HCT116 (cell line): ENCODE measurements at regions not wholly inside any gene's neighbourhood (a gene's known extent, or its start where the extent isn't known, plus 50 kb on each side); places are given as distances from the start of the nearest gene placed in this dataset.

ENCODE experiments used
- ATAC-seq: fragments of 200-7000 bp; cut with Tn5 transposase; 2 replicates; pipeline ENCODE4 v1.9.1; 2020; ENCODE audit warnings: mild to moderate bottlenecking, moderate library complexity
- BruUV-seq: library from RNA; stranded (reverse); fragments of 400-500 nt; replicated peaks from 2 replicates; lab custom pipeline; 2021; lab: Mats Ljungman, UMichigan
- CTCF ChIA-PET: fragments of 300-600 bp; sonication (Branson Sonifier 250); formaldehyde crosslinking; loops from one replicate; lab custom pipeline; 2021; ENCODE audit warnings: antibody characterized with exemption; lab: Charles Lee
- POLR2A ChIA-PET: fragments of 300-600, 350-600 bp; sonication (Branson Sonifier 250); formaldehyde crosslinking; loops from one replicate; lab custom pipeline; 2021; ENCODE audit warnings: antibody characterized with exemption; lab: Charles Lee
- RAD21 ChIA-PET, 2 experiments: fragments of 300-600 bp; sonication (Branson Sonifier 250); formaldehyde crosslinking; loops; one replicate each; lab custom pipeline; 2023; ENCODE audit warnings: low total read pairs in 2 of 2; ENCODE audit not compliant: uncharacterized antibody in 2 of 2, unreplicated experiment in 2 of 2, low non-redundant PET in 1 of 2; lab: Charles Lee
- DNase-seq: peaks from one replicate; pipeline ENCODE4 v3.0.0-alpha.2; 2010; ENCODE audit warnings: low read depth, low spot score
- H2AFZ ChIP-seq: fragments of 200-600 bp; shearing (Covaris generic), sonication (generic); 2 replicates; pipeline ENCODE4 v1.6.1; 2017; ENCODE audit warnings: low read depth, mixed run types, mixed read lengths, antibody characterized with exemption, low read length; ENCODE audit not compliant: poor library complexity, severe bottlenecking
- H3K27ac ChIP-seq: 2 replicates; pipeline ENCODE4 v1.5.1; 2012; ENCODE audit warnings: low read depth, low read length
- H3K27me3 ChIP-seq: fragments of 200-600 bp; sonication (generic); 2 replicates; pipeline ENCODE4 v1.6.1; 2016; ENCODE audit warnings: mixed run types, low read length, mixed read lengths; ENCODE audit not compliant: insufficient read depth
- H3K36me3 ChIP-seq, 2 experiments: fragments of 200-500 bp in 1 of 2; fragments of 200-600 bp in 1 of 2; sonication (Bioruptor generic) in 1 of 2; sonication (generic) in 1 of 2; 2 replicates each; pipeline versions ENCODE4 v1.5.1 to v1.6.1; 2014 to 2016; ENCODE audit warnings: low read length in 2 of 2, inconsistent platforms in 1 of 2, mixed read lengths in 1 of 2, mixed run types in 1 of 2; ENCODE audit not compliant: insufficient read depth in 2 of 2, control insufficient read depth in 1 of 2
- H3K4me1 ChIP-seq, 2 experiments: fragments of 200-600 bp in 1 of 2; sonication (generic) in 1 of 2; 2 replicates each; pipeline versions ENCODE4 v1.5.1 to v1.6.1; 2012 to 2017; ENCODE audit warnings: low read length in 2 of 2, inconsistent platforms in 1 of 2, mild to moderate bottlenecking in 1 of 2, mixed read lengths in 1 of 2, mixed run types in 1 of 2, moderate library complexity in 1 of 2; ENCODE audit not compliant: insufficient read depth in 2 of 2, control insufficient read depth in 1 of 2
- H3K4me2 ChIP-seq: fragments of 200-600 bp; sonication (generic); 2 replicates; pipeline ENCODE4 v1.6.1; 2017; ENCODE audit warnings: mixed run types, low read length, mixed read lengths
- H3K4me3 ChIP-seq, 2 experiments: fragments of 200-600 bp in 1 of 2; sonication (generic) in 1 of 2; replicated peaks in 1 of 2; 2 replicates each; pipeline ENCODE4 v1.5.1; 2011 to 2016; ENCODE audit warnings: low read length in 2 of 2, control low read depth in 1 of 2, low read depth in 1 of 2, mild to moderate bottlenecking in 1 of 2, mixed read lengths in 1 of 2, mixed run types in 1 of 2
- H3K79me2 ChIP-seq: fragments of 200-600 bp; sonication (generic); 2 replicates; pipeline ENCODE4 v1.6.1; 2017; ENCODE audit warnings: mild to moderate bottlenecking, mixed run types, low read length, moderate library complexity, mixed read lengths; ENCODE audit not compliant: insufficient read depth
- H3K9ac ChIP-seq: fragments of 200-600 bp; sonication (generic); 2 replicates; pipeline ENCODE4 v1.6.1; 2016; ENCODE audit warnings: low read length, mixed read lengths
- H3K9me2 ChIP-seq: fragments of 200-600 bp; sonication (generic), shearing (Covaris generic); 2 replicates; pipeline ENCODE4 v1.6.1; 2017; ENCODE audit warnings: mixed run types, mild to moderate bottlenecking, moderate library complexity; ENCODE audit not compliant: insufficient read depth
- H3K9me3 ChIP-seq, 2 experiments: fragments of 200-500 bp in 1 of 2; fragments of 200-600 bp in 1 of 2; sonication (Bioruptor generic) in 1 of 2; sonication (generic) in 1 of 2; 2 replicates each; pipeline ENCODE4 v1.6.1; 2014 to 2017; ENCODE audit warnings: low read length in 2 of 2, mixed read lengths in 2 of 2, inconsistent platforms in 1 of 2, low read depth in 1 of 2, mild to moderate bottlenecking in 1 of 2, mixed run types in 1 of 2, moderate library complexity in 1 of 2; ENCODE audit not compliant: control insufficient read depth in 1 of 2, insufficient read depth in 1 of 2
- H4K20me1 ChIP-seq: fragments of 200-600 bp; sonication (generic), shearing (Covaris generic); 2 replicates; pipeline ENCODE4 v1.6.1; 2017; ENCODE audit warnings: mixed run types, mild to moderate bottlenecking, moderate library complexity; ENCODE audit not compliant: insufficient read depth
- CBX3 ChIP-seq: IDR thresholded peaks from 2 replicates; pipeline ENCODE4 v1.6.1; 2012; ENCODE audit warnings: low read depth
- CEBPB ChIP-seq: IDR thresholded peaks from 2 replicates; pipeline ENCODE4 v1.6.1; 2012; ENCODE audit warnings: low read depth
- ELF1 ChIP-seq: IDR thresholded peaks from 2 replicates; pipeline ENCODE4 v1.6.1; 2012; ENCODE audit warnings: low read depth, borderline replicate concordance
- FOSL1 ChIP-seq: IDR thresholded peaks from 2 replicates; pipeline ENCODE4 v1.6.1; 2012; ENCODE audit warnings: low read depth
- JUND ChIP-seq: IDR thresholded peaks from 2 replicates; pipeline ENCODE4 v1.6.1; 2012
- POLR2AphosphoS5 ChIP-seq: IDR thresholded peaks from 2 replicates; pipeline ENCODE4 v1.6.1; 2011; ENCODE audit warnings: mild to moderate bottlenecking, low read depth, low read length, moderate library complexity
- RAD21 ChIP-seq: IDR thresholded peaks from 2 replicates; pipeline ENCODE4 v1.6.1; 2012; ENCODE audit warnings: low read depth, mild to moderate bottlenecking
- SIN3A ChIP-seq: IDR thresholded peaks from 2 replicates; pipeline ENCODE4 v1.6.1; 2012; ENCODE audit warnings: low read depth
- SRF ChIP-seq: IDR thresholded peaks from 2 replicates; pipeline ENCODE4 v1.6.1; 2012; ENCODE audit warnings: low read depth
- TCF7L2 ChIP-seq: IDR thresholded peaks from 2 replicates; pipeline ENCODE4 v1.7.0; 2011; ENCODE audit warnings: borderline replicate concordance, inconsistent platforms; ENCODE audit not compliant: insufficient read depth, insufficient read length; ENCODE audit errors: extremely low read depth
- YY1 ChIP-seq: IDR thresholded peaks from 2 replicates; pipeline ENCODE4 v1.6.1; 2011; ENCODE audit warnings: low read length, low read depth, moderate library complexity, mild to moderate bottlenecking; ENCODE audit not compliant: insufficient replicate concordance; ENCODE audit errors: extremely low read depth
- ZFX ChIP-seq: fragments of 450-650 bp; IDR thresholded peaks from 2 replicates; pipeline ENCODE4 v1.6.1; 2017
- intact Hi-C: fragments of 100-400 bp; cut with micrococcal nuclease; formaldehyde crosslinking; loops from 2 replicates; pipeline ENCODE4 v1.10.0; 2022
- TF ChIP-seq, protein P1 (sequence below): IDR thresholded peaks from 2 replicates; pipeline ENCODE4 v1.6.1; 2012; ENCODE audit warnings: low read depth
- TF ChIP-seq, protein P2 (sequence below): IDR thresholded peaks from 2 replicates; pipeline ENCODE4 v1.6.1; 2011; ENCODE audit warnings: mild to moderate bottlenecking, low read length, moderate library complexity; ENCODE audit not compliant: insufficient replicate concordance; ENCODE audit errors: extremely low read depth

DNA sequence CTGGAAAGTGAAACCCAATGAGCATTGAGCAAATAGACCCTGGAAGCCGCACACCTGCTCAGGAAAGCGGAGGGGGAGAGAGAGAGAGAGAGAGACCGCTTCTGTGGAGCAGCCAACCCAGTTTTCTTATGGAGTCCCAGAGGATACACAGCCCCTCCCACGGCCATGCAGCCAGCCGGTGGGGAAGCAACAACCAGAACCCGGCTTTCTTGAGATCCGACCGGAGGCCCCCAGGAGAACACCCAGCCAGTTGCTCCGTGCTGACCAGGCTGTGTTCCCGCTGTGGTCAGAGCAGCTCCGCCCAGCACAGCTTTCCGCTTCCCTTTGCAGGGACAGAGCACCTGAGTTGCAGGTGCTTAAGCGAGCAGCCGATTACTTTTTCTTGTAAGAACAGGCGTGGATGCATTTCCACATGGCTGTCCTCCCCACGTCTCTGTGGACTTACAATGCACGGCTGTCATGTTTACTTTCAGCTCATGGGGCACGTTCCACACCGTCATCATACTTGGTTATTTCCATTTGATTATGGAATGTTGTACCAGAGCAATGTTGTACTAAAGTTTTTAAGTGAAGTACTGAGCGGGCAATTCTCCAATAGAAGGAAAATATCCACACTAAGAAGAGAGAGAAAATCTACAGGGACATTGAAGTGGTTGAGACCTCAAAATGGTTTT lies 381.9 kb downstream of the THBS2 start:
- BruUV-seq: no TSS peak
- TF ChIP-seq TCF7L2 (no peak), CBX3 (no peak), FOSL1 (no peak), POLR2AphosphoS5 (no peak), SIN3A (no peak), SRF (no peak), RAD21 (no peak), ELF1 (no peak), CEBPB (no peak), JUND (no peak), YY1 (no peak), ZFX (no peak)
- TF ChIP-seq, protein P1, sequence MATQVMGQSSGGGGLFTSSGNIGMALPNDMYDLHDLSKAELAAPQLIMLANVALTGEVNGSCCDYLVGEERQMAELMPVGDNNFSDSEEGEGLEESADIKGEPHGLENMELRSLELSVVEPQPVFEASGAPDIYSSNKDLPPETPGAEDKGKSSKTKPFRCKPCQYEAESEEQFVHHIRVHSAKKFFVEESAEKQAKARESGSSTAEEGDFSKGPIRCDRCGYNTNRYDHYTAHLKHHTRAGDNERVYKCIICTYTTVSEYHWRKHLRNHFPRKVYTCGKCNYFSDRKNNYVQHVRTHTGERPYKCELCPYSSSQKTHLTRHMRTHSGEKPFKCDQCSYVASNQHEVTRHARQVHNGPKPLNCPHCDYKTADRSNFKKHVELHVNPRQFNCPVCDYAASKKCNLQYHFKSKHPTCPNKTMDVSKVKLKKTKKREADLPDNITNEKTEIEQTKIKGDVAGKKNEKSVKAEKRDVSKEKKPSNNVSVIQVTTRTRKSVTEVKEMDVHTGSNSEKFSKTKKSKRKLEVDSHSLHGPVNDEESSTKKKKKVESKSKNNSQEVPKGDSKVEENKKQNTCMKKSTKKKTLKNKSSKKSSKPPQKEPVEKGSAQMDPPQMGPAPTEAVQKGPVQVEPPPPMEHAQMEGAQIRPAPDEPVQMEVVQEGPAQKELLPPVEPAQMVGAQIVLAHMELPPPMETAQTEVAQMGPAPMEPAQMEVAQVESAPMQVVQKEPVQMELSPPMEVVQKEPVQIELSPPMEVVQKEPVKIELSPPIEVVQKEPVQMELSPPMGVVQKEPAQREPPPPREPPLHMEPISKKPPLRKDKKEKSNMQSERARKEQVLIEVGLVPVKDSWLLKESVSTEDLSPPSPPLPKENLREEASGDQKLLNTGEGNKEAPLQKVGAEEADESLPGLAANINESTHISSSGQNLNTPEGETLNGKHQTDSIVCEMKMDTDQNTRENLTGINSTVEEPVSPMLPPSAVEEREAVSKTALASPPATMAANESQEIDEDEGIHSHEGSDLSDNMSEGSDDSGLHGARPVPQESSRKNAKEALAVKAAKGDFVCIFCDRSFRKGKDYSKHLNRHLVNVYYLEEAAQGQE: no peak
- TF ChIP-seq, protein P2, sequence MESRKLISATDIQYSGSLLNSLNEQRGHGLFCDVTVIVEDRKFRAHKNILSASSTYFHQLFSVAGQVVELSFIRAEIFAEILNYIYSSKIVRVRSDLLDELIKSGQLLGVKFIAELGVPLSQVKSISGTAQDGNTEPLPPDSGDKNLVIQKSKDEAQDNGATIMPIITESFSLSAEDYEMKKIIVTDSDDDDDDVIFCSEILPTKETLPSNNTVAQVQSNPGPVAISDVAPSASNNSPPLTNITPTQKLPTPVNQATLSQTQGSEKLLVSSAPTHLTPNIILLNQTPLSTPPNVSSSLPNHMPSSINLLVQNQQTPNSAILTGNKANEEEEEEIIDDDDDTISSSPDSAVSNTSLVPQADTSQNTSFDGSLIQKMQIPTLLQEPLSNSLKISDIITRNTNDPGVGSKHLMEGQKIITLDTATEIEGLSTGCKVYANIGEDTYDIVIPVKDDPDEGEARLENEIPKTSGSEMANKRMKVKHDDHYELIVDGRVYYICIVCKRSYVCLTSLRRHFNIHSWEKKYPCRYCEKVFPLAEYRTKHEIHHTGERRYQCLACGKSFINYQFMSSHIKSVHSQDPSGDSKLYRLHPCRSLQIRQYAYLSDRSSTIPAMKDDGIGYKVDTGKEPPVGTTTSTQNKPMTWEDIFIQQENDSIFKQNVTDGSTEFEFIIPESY: no peak
- TF ChIP-seq, all 23 proteins: peak for 0
- Histone ChIP-seq H3K9me2 (no peaks in the 10 kb centered on the region), H3K4me2 (no peak overlapping the region), H3K79me2 (no peaks in the 10 kb centered on the region), H3K4me3 (no peak overlapping the region), H3K9me3 (no peaks in the 10 kb centered on the region), H3K4me1 (no peaks in the 10 kb centered on the region), H3K36me3 (no peaks in the 10 kb centered on the region), H3K27ac (no peak overlapping the region), H2AFZ (no peak overlapping the region), H3K9ac (no peak overlapping the region), H4K20me1 (no peaks in the 10 kb centered on the region), H3K27me3 (no peaks in the 10 kb centered on the region)
- ChIA-PET RAD21 (no interaction called here), POLR2A (interaction anchor here (0.8 kb wide), 1 partner anchor 226 kb away, joined by 4 read pairs; no protein-coding TSS in a partner anchor), CTCF (no interaction called here)
- DNase-seq (no peak), ATAC-seq (no peak)
- intact Hi-C loops: no loop called here
